Activated CD4-positive, alpha-beta memory T cell treated with anti-CD3 and anti-CD28 coated beads, Interleukin-2, amount 10 ng/mL, durations not matched to agents 7 days and 5 days (primary cell): ENCODE measurements at regions not wholly inside any gene's neighbourhood (a gene's known extent, or its start where the extent isn't known, plus 50 kb on each side); places are given as distances from the start of the nearest gene placed in this dataset.

Source experiments
- CTCF ChIA-PET: fragments of 350-600 bp; sonication (Branson Sonifier 250); formaldehyde crosslinking; loops from one replicate; lab custom pipeline; 2021; ENCODE audit warnings: antibody characterized with exemption, inconsistent platforms; lab: Charles Lee
- POLR2A ChIA-PET: fragments of 350-600 bp; sonication (Branson Sonifier 250); formaldehyde crosslinking; loops from one replicate; lab custom pipeline; 2021; ENCODE audit warnings: antibody characterized with exemption; lab: Charles Lee
- DNase-seq: peaks from one replicate; pipeline ENCODE4 v3.0.0-alpha.2; 2020
- H3K27ac Mint-ChIP-seq: one replicate; pipeline ENCODE4 v1.8.0; 2021; ENCODE audit warnings: mild to moderate bottlenecking, mixed read lengths
- H3K27me3 Mint-ChIP-seq: one replicate; pipeline ENCODE4 v1.8.0; 2021; ENCODE audit warnings: mixed read lengths
- H3K36me3 Mint-ChIP-seq: one replicate; pipeline ENCODE4 v1.8.0; 2021; ENCODE audit warnings: low read depth, mixed read lengths
- H3K4me1 Mint-ChIP-seq: one replicate; pipeline ENCODE4 v1.8.0; 2021; ENCODE audit warnings: mixed read lengths
- H3K4me3 Mint-ChIP-seq: one replicate; pipeline ENCODE4 v1.8.0; 2021; ENCODE audit warnings: mild to moderate bottlenecking, mixed read lengths
- H3K9me3 Mint-ChIP-seq: one replicate; pipeline ENCODE4 v1.8.0; 2021; ENCODE audit warnings: mixed read lengths

GRCh38 chr1:55623311-55623710 lies 408.1 kb upstream of the USP24 start:
- H3K9me3 Mint-ChIP-seq = no peaks in the 10 kb centered on the region
- ChIA-PET CTCF (no interaction called here), POLR2A (no interaction called here)
- H3K4me1 Mint-ChIP-seq = no peaks in the 10 kb centered on the region
- H3K36me3 Mint-ChIP-seq = no peaks in the 10 kb centered on the region
- no peak overlapping the region for H3K4me3 Mint-ChIP-seq
- H3K27ac Mint-ChIP-seq = no peak overlapping the region
- DNase-seq = no peak
- H3K27me3 Mint-ChIP-seq = no peaks in the 10 kb centered on the region

- H3K4me3 Mint-ChIP-seq = no peak overlapping the region
- H3K4me1 Mint-ChIP-seq = no peaks in the 10 kb centered on the region
- no peaks in the 10 kb centered on the region for H3K36me3 Mint-ChIP-seq
- ChIA-PET CTCF (no interaction called here), POLR2A (no interaction called here)
- no peaks in the 10 kb centered on the region for H3K27me3 Mint-ChIP-seq
- no peaks in the 10 kb centered on the region for H3K9me3 Mint-ChIP-seq
- DNase-seq = no peak
- H3K27ac Mint-ChIP-seq = no peak overlapping the region
These were observed 406.9 kb upstream of the USP24 start for GRCh38 chr1:55622074-55622473.

GRCh38 chr1:55618199-55618598 lies 403.0 kb upstream of the USP24 start:
- no peak for DNase-seq
- ChIA-PET POLR2A (no interaction called here), CTCF (no interaction called here)
- no peaks in the 10 kb centered on the region for H3K4me1 Mint-ChIP-seq
- no peaks in the 10 kb centered on the region for H3K36me3 Mint-ChIP-seq
- H3K4me3 Mint-ChIP-seq = no peak overlapping the region
- H3K27me3 Mint-ChIP-seq = no peaks in the 10 kb centered on the region
- no peak overlapping the region for H3K27ac Mint-ChIP-seq
- H3K9me3 Mint-ChIP-seq = no peaks in the 10 kb centered on the region

GRCh38 chr1:55617288-55617982 lies 402.3 kb upstream of the USP24 start:
- Mint-ChIP-seq H3K9me3 (no peaks in the 10 kb centered on the region), H3K36me3 (no peaks in the 10 kb centered on the region), H3K27ac (no peak overlapping the region), H3K4me1 (no peaks in the 10 kb centered on the region), H3K27me3 (no peaks in the 10 kb centered on the region), H3K4me3 (no peak overlapping the region)
- POLR2A ChIA-PET = no interaction called here
- no peak for DNase-seq
- CTCF ChIA-PET = no interaction called here

GRCh38 chr1:55612988-55613387 lies 397.8 kb upstream of the USP24 start:
- CTCF ChIA-PET = no interaction called here
- H3K4me1 Mint-ChIP-seq = no peaks in the 10 kb centered on the region
- H3K27ac Mint-ChIP-seq = no peak overlapping the region
- H3K36me3 Mint-ChIP-seq = no peaks in the 10 kb centered on the region
- no peak for DNase-seq
- no peaks in the 10 kb centered on the region for H3K27me3 Mint-ChIP-seq
- no peaks in the 10 kb centered on the region for H3K9me3 Mint-ChIP-seq
- no peak overlapping the region for H3K4me3 Mint-ChIP-seq
- POLR2A ChIA-PET = no interaction called here

- CTCF ChIA-PET = no interaction called here
- peaks cover 3% of the 10 kb centered on the region for H3K9me3 Mint-ChIP-seq
- DNase-seq = no peak
- H3K36me3 Mint-ChIP-seq = no peaks in the 10 kb centered on the region
- no peaks in the 10 kb centered on the region for H3K4me1 Mint-ChIP-seq
- H3K4me3 Mint-ChIP-seq = no peak overlapping the region
- H3K27me3 Mint-ChIP-seq = no peaks in the 10 kb centered on the region
- POLR2A ChIA-PET = no interaction called here
- no peak overlapping the region for H3K27ac Mint-ChIP-seq
These were observed 396.0 kb upstream of the USP24 start for GRCh38 chr1:55611123-55611522.

GRCh38 chr1:55610203-55610602 lies 395.0 kb upstream of the USP24 start:
- Mint-ChIP-seq H3K9me3 (peaks cover 3% of the 10 kb centered on the region), H3K27ac (no peak overlapping the region), H3K4me1 (no peaks in the 10 kb centered on the region), H3K36me3 (no peaks in the 10 kb centered on the region), H3K27me3 (no peaks in the 10 kb centered on the region), H3K4me3 (no peak overlapping the region)
- DNase-seq = no peak
- CTCF ChIA-PET = no interaction called here
- POLR2A ChIA-PET = no interaction called here

GRCh38 chr1:55609630-55610029 lies 394.5 kb upstream of the USP24 start:
- Mint-ChIP-seq H3K4me3 (no peak overlapping the region), H3K9me3 (peaks cover 3% of the 10 kb centered on the region), H3K27me3 (no peaks in the 10 kb centered on the region), H3K4me1 (no peaks in the 10 kb centered on the region), H3K27ac (no peak overlapping the region), H3K36me3 (no peaks in the 10 kb centered on the region)
- ChIA-PET POLR2A (no interaction called here), CTCF (no interaction called here)
- DNase-seq = no peak

- ChIA-PET POLR2A (no interaction called here), CTCF (no interaction called here)
- Mint-ChIP-seq H3K4me3 (no peak overlapping the region), H3K9me3 (peaks cover 3% of the 10 kb centered on the region), H3K4me1 (no peaks in the 10 kb centered on the region), H3K27me3 (peaks cover 2% of the 10 kb centered on the region), H3K36me3 (no peaks in the 10 kb centered on the region), H3K27ac (no peak overlapping the region)
- DNase-seq = no peak
These were observed 390.0 kb upstream of the USP24 start for GRCh38 chr1:55605155-55605554.

GRCh38 chr1:55604749-55605148 lies 389.6 kb upstream of the USP24 start:
- ChIA-PET CTCF (no interaction called here), POLR2A (no interaction called here)
- Mint-ChIP-seq H3K4me1 (no peaks in the 10 kb centered on the region), H3K27me3 (peaks cover 2% of the 10 kb centered on the region), H3K4me3 (no peak overlapping the region), H3K27ac (no peak overlapping the region), H3K36me3 (no peaks in the 10 kb centered on the region), H3K9me3 (peaks cover 3% of the 10 kb centered on the region)
- no peak for DNase-seq

GRCh38 chr1:55604179-55604578 lies 389.0 kb upstream of the USP24 start:
- CTCF ChIA-PET = no interaction called here
- Mint-ChIP-seq H3K27ac (no peak overlapping the region), H3K4me3 (no peak overlapping the region), H3K27me3 (peaks cover 2% of the 10 kb centered on the region), H3K4me1 (no peaks in the 10 kb centered on the region), H3K9me3 (peaks cover 3% of the 10 kb centered on the region), H3K36me3 (no peaks in the 10 kb centered on the region)
- no peak for DNase-seq
- POLR2A ChIA-PET = no interaction called here

- ChIA-PET CTCF (no interaction called here), POLR2A (no interaction called here)
- Mint-ChIP-seq H3K4me3 (no peak overlapping the region), H3K36me3 (no peaks in the 10 kb centered on the region), H3K4me1 (no peaks in the 10 kb centered on the region), H3K9me3 (no peaks in the 10 kb centered on the region), H3K27ac (no peak overlapping the region), H3K27me3 (peaks cover 2% of the 10 kb centered on the region)
- no peak for DNase-seq
These were observed 385.1 kb upstream of the USP24 start for GRCh38 chr1:55600242-55600641.

- Mint-ChIP-seq H3K9me3 (no peaks in the 10 kb centered on the region), H3K36me3 (no peaks in the 10 kb centered on the region), H3K27me3 (peaks cover 2% of the 10 kb centered on the region), H3K27ac (no peak overlapping the region), H3K4me1 (no peaks in the 10 kb centered on the region), H3K4me3 (no peak overlapping the region)
- CTCF ChIA-PET = no interaction called here
- POLR2A ChIA-PET = no interaction called here
- no peak for DNase-seq
These were observed 382.7 kb upstream of the USP24 start for GRCh38 chr1:55597910-55598309.

- Mint-ChIP-seq H3K27ac (no peak overlapping the region), H3K36me3 (no peaks in the 10 kb centered on the region), H3K4me3 (no peak overlapping the region), H3K27me3 (no peaks in the 10 kb centered on the region), H3K4me1 (no peaks in the 10 kb centered on the region), H3K9me3 (no peaks in the 10 kb centered on the region)
- POLR2A ChIA-PET = no interaction called here
- DNase-seq = no peak
- CTCF ChIA-PET = no interaction called here
These were observed 379.5 kb upstream of the USP24 start for GRCh38 chr1:55594701-55595100.
